T-cell (primary cell): ENCODE measurements at regions not wholly inside any gene's neighbourhood (a gene's known extent, or its start where the extent isn't known, plus 50 kb on each side); places are given as distances from the start of the nearest gene placed in this dataset.

Experiments
- ATAC-seq, 4 experiments: fragments of 200-7000 bp in 3 of 4; fragments of 150-1000 bp in 1 of 4; cut with Tn5 transposase; replicated peaks in 1 of 4; 1 replicate in 3 of 4; 2 replicates in 1 of 4; pipeline ENCODE4 v1.10.0; 2021; ENCODE audit warnings: moderate library complexity in 3 of 4, mild to moderate bottlenecking in 2 of 4, moderate number of reproducible peaks in 1 of 4
- CTCF ChIA-PET, 2 donors: fragments of 300-600 bp; sonication (Branson Sonifier 250); formaldehyde crosslinking; loops; one replicate each; lab custom pipeline; 2022; ENCODE audit warnings: antibody characterized with exemption in 2 of 2; lab: Charles Lee
- POLR2A ChIA-PET, 2 donors: fragments of 300-600 bp; sonication (Branson Sonifier 250); formaldehyde crosslinking; loops; one replicate each; lab custom pipeline; 2022; ENCODE audit warnings: antibody characterized with exemption in 2 of 2; lab: Charles Lee
- DNase-seq, 35 experiments: peaks; one replicate each; pipeline versions ENCODE4 v3.0.0 to v3.0.0-alpha.2; 2013 to 2023
- H3K27ac ChIP-seq: one replicate; pipeline ENCODE4 v1.5.1; 2013; ENCODE audit warnings: low read length
- H3K27me3 ChIP-seq, 2 experiments: replicated peaks in 1 of 2; 1 replicate in 1 of 2; 2 replicates in 1 of 2; pipeline versions ENCODE4 v1.6.1 to v1.7.0; 2013; ENCODE audit warnings: low read length in 1 of 2, mixed read lengths in 1 of 2; ENCODE audit not compliant: control insufficient read depth in 2 of 2, insufficient read depth in 2 of 2; ENCODE audit errors: extremely low read depth in 1 of 2
- H3K36me3 ChIP-seq, 2 donors: 1 replicate in 1 of 2; 2 replicates in 1 of 2; pipeline versions ENCODE4 v1.6.1 to v1.7.0; 2013; ENCODE audit warnings: low read length in 1 of 2; ENCODE audit not compliant: control insufficient read depth in 2 of 2, insufficient read depth in 1 of 2; ENCODE audit errors: extremely low read depth in 1 of 2
- H3K4me1 ChIP-seq, 2 experiments: 1 replicate in 1 of 2; 2 replicates in 1 of 2; pipeline versions ENCODE4 v1.6.1 to v1.7.0; 2013; ENCODE audit warnings: low read length in 2 of 2, mixed read lengths in 1 of 2; ENCODE audit not compliant: insufficient read depth in 2 of 2, control insufficient read depth in 1 of 2; ENCODE audit errors: extremely low read depth in 1 of 2
- H3K4me3 ChIP-seq, 2 donors: 1 replicate in 1 of 2; 2 replicates in 1 of 2; pipeline versions ENCODE4 v1.5.1 to v1.7.0; 2013; ENCODE audit warnings: mild to moderate bottlenecking in 2 of 2, low read length in 1 of 2, moderate library complexity in 1 of 2; ENCODE audit not compliant: control insufficient read depth in 1 of 2; ENCODE audit errors: extremely low read depth in 1 of 2
- H3K9me3 ChIP-seq: 2 replicates; pipeline ENCODE4 v1.7.0; 2013
- H3K27ac Mint-ChIP-seq, 2 donors: one replicate each; pipeline ENCODE4 v1.8.0; 2020 to 2021; ENCODE audit warnings: mild to moderate bottlenecking in 2 of 2, mixed read lengths in 2 of 2
- H3K27me3 Mint-ChIP-seq, 2 donors: one replicate each; pipeline ENCODE4 v1.8.0; 2021 to 2022; ENCODE audit warnings: mixed read lengths in 2 of 2
- H3K36me3 Mint-ChIP-seq: one replicate; pipeline ENCODE4 v1.8.0; 2021; ENCODE audit warnings: mixed read lengths
- H3K4me1 Mint-ChIP-seq, 3 donors: one replicate each; pipeline ENCODE4 v1.8.0; 2020 to 2022; ENCODE audit warnings: mixed read lengths in 3 of 3, mild to moderate bottlenecking in 1 of 3
- H3K4me3 Mint-ChIP-seq, 3 donors: one replicate each; pipeline ENCODE4 v1.8.0; 2020 to 2022; ENCODE audit warnings: mild to moderate bottlenecking in 3 of 3, mixed read lengths in 3 of 3, moderate library complexity in 3 of 3
- H3K9me3 Mint-ChIP-seq, 3 donors: one replicate each; pipeline ENCODE4 v1.8.0; 2020 to 2022; ENCODE audit warnings: mixed read lengths in 3 of 3
- WGBS: methylation state at CpG from one replicate; pipeline ENCODE4 v1.1.5; 2013; ENCODE audit warnings: missing lambda C conversion rate; ENCODE audit not compliant: insufficient coverage; 5-methylcytosine and 5-hydroxymethylcytosine counted together

- no peak overlapping the region for H3K27ac ChIP-seq
- H3K4me1 ChIP-seq: no peaks in the 10 kb centered on the region
- WGBS: no CpG with 5 or more reads among the region's 2 CpGs
- H3K4me3 ChIP-seq: no peak overlapping the region
- no peaks in the 10 kb centered on the region for H3K27me3 ChIP-seq
- Mint-ChIP-seq H3K27me3 (peaks cover 0 to 3% of the 10 kb centered on the region in 2 donors), H3K4me3 (no peak overlapping the region), H3K9me3 (no peaks in the 10 kb centered on the region), H3K27ac (no peak overlapping the region), H3K36me3 (no peaks in the 10 kb centered on the region), H3K4me1 (no peaks in the 10 kb centered on the region)
- DNase-seq (no peak), ATAC-seq (no peak)
- no peaks in the 10 kb centered on the region for H3K9me3 ChIP-seq
- ChIA-PET POLR2A (interaction anchor here in 1 of 2 donors (0.6 kb wide), 1 partner anchor 150 kb away, joined by 8 read pairs; no protein-coding TSS in a partner anchor), CTCF (no interaction called here)
- H3K36me3 ChIP-seq: no peaks in the 10 kb centered on the region
Observed at GRCh38 chr6:100289285-100289684, 175.4 kb downstream of the SIM1 start.

DNA sequence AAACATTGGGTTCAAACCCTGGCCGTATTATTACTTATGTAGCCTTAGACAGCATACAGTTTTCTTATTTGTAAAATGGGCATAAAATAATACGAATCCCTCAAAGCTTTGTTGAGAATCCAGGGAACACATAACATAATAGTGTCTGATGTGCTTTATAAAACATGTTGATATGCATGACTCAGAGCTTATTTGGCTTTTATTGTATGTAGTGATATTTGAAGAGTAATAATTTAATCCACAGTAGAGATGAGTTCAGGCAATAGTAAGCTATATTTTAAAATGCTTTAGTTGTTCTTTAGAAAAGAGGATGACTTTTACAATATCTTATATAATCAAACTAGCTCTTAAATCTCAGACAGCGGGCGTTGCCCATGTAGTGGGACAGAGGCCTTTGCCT, 176.4 kb downstream of the SIM1 start:
- no peaks in the 10 kb centered on the region for H3K9me3 Mint-ChIP-seq
- CTCF ChIA-PET: no interaction called here
- no peak for ATAC-seq
- H3K27ac Mint-ChIP-seq: no peak overlapping the region
- H3K27ac ChIP-seq: no peak overlapping the region
- no peak for DNase-seq
- H3K27me3 ChIP-seq: peaks cover 0 to 2% of the 10 kb centered on the region in 2 experiments
- no peaks in the 10 kb centered on the region for H3K4me1 ChIP-seq
- no peak overlapping the region for H3K4me3 Mint-ChIP-seq
- POLR2A ChIA-PET: interaction anchor here in 1 of 2 donors (0.6 kb wide), 1 partner anchor 307 kb away, joined by 3 read pairs; no protein-coding TSS in a partner anchor
- peaks cover 0 to 3% of the 10 kb centered on the region in 2 donors for H3K27me3 Mint-ChIP-seq
- 20% methylated on average over 1 of the region's 4 CpGs for WGBS
- H3K36me3 Mint-ChIP-seq: no peaks in the 10 kb centered on the region
- H3K9me3 ChIP-seq: no peaks in the 10 kb centered on the region
- H3K4me1 Mint-ChIP-seq: no peaks in the 10 kb centered on the region
- H3K4me3 ChIP-seq: no peak overlapping the region
- H3K36me3 ChIP-seq: no peaks in the 10 kb centered on the region

GRCh38 chr6:100283285-100283684, 181.4 kb downstream of the SIM1 start:
- H3K36me3 Mint-ChIP-seq: no peaks in the 10 kb centered on the region
- H3K36me3 ChIP-seq: no peaks in the 10 kb centered on the region
- no peaks in the 10 kb centered on the region for H3K9me3 ChIP-seq
- ATAC-seq (no peak), DNase-seq (no peak)
- no peak overlapping the region for H3K27ac ChIP-seq
- CTCF ChIA-PET: no interaction called here
- H3K27ac Mint-ChIP-seq: no peak overlapping the region
- no peaks in the 10 kb centered on the region for H3K4me1 ChIP-seq
- peaks cover 3 to 14% of the 10 kb centered on the region in 2 donors for H3K27me3 Mint-ChIP-seq
- H3K9me3 Mint-ChIP-seq: peaks cover 0 to 4% (median 0%) of the 10 kb centered on the region in 3 donors
- H3K27me3 ChIP-seq: peaks cover 2 to 4% of the 10 kb centered on the region in 2 experiments
- no peak overlapping the region for H3K4me3 Mint-ChIP-seq
- no peak overlapping the region for H3K4me3 ChIP-seq
- H3K4me1 Mint-ChIP-seq: peaks cover 0 to 7% (median 0%) of the 10 kb centered on the region in 3 donors
- POLR2A ChIA-PET: no interaction called here

DNA sequence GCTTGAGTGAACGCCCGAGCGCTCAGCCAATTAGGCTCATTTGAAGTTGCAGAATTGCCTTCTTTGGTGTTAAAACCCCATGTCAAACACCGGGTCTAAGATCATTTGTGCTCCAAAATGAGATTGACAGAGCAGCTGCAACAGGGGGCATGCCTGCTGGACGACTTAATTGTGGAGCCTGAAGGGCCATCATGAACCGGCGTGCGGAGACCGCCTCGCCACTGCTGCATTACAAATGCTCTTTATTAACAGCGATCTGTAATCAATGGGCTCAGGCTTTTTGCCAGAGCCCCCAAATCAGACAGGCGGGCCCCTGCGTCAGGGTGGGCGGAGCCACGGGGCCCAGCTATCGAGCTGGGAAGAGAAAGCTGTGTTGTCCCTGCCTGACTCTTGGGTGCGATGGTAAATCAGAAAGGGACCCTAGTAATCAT, 183.2 kb downstream of the SIM1 start:
- H3K27ac ChIP-seq: no peak overlapping the region
- WGBS: 22% methylated on average over 14 of the region's 17 CpGs
- H3K4me3 ChIP-seq: no peak overlapping the region
- ChIA-PET CTCF (no interaction called here), POLR2A (no interaction called here)
- Mint-ChIP-seq H3K36me3 (no peaks in the 10 kb centered on the region), H3K27me3 (peaks cover 3 to 20% of the 10 kb centered on the region in 2 donors), H3K27ac (no peak overlapping the region), H3K9me3 (peaks cover 0 to 4% (median 0%) of the 10 kb centered on the region in 3 donors), H3K4me3 (peak overlapping the region in 1 of 3 donors; percentile 29), H3K4me1 (peaks cover 0 to 7% (median 0%) of the 10 kb centered on the region in 3 donors)
- no peaks in the 10 kb centered on the region for H3K9me3 ChIP-seq
- ATAC-seq (no peak), DNase-seq (no peak)
- H3K36me3 ChIP-seq: no peaks in the 10 kb centered on the region
- no peaks in the 10 kb centered on the region for H3K4me1 ChIP-seq
- peaks cover 2 to 4% of the 10 kb centered on the region in 2 experiments for H3K27me3 ChIP-seq

DNA sequence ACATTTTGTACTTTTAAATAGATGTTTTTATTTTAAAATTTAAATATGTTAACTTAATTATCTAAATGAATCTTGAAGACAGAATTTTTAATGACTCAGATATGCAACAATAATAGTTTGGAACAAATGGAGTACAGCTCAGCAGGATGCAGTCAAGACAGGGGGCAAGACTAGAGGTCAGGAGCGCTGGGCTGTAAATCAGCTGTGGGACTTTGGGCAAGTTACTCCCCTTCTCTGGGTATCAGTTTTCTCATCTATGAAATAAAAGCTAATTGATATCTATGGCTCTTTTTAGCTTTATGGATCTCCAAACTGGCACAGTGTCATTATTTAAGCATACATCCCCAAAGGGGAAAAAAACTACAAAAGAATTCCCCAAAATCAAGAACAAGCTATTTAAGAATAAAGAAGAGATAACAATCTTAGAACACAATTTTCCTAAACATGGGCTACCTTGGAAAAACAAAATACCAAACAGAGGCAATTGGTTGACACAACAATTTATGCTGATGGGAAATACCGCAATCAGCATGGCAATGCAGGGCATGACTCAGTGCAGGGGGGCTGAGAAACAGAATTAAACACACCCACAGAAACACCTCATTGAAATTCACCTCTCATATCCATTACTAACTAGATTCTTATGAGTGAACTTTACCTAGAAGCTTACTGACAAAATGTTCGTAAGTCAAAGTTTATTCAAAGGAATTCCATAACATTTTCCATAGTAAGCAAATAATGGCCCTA, 188.2 kb downstream of the SIM1 start:
- ChIA-PET POLR2A (no interaction called here), CTCF (no interaction called here)
- ATAC-seq: no peak
- no peak overlapping the region for H3K27ac Mint-ChIP-seq
- H3K4me1 Mint-ChIP-seq: peaks cover 0 to 6% (median 0%) of the 10 kb centered on the region in 3 donors
- H3K9me3 Mint-ChIP-seq: peaks cover 0 to 4% (median 0%) of the 10 kb centered on the region in 3 donors
- H3K36me3 Mint-ChIP-seq: no peaks in the 10 kb centered on the region
- DNase-seq: no peak
- WGBS: no CpG with 5 or more reads among the region's 3 CpGs
- H3K27me3 Mint-ChIP-seq: peaks cover 2 to 14% of the 10 kb centered on the region in 2 donors
- Histone ChIP-seq H3K27ac (no peak overlapping the region), H3K4me3 (no peak overlapping the region), H3K36me3 (no peaks in the 10 kb centered on the region), H3K9me3 (no peaks in the 10 kb centered on the region), H3K27me3 (peaks cover 0 to 2% of the 10 kb centered on the region in 2 experiments), H3K4me1 (no peaks in the 10 kb centered on the region)
- no peak overlapping the region for H3K4me3 Mint-ChIP-seq

GRCh38 chr6:100274147-100274546, 190.6 kb downstream of the SIM1 start:
- H3K9me3 ChIP-seq: no peaks in the 10 kb centered on the region
- Mint-ChIP-seq H3K4me1 (no peaks in the 10 kb centered on the region), H3K4me3 (no peak overlapping the region), H3K27ac (no peak overlapping the region), H3K9me3 (no peaks in the 10 kb centered on the region), H3K27me3 (peaks cover 0 to 7% of the 10 kb centered on the region in 2 donors), H3K36me3 (no peaks in the 10 kb centered on the region)
- H3K4me3 ChIP-seq: no peak overlapping the region
- ChIA-PET POLR2A (no interaction called here), CTCF (no interaction called here)
- H3K4me1 ChIP-seq: no peaks in the 10 kb centered on the region
- DNase-seq (no peak), ATAC-seq (no peak)
- no peaks in the 10 kb centered on the region for H3K36me3 ChIP-seq
- WGBS: no CpG with 5 or more reads among the region's 1 CpG
- no peak overlapping the region for H3K27ac ChIP-seq
- no peaks in the 10 kb centered on the region for H3K27me3 ChIP-seq
